K562 (cell line): ENCODE measurements at regions not wholly inside any gene's neighbourhood (a gene's known extent, or its start where the extent isn't known, plus 50 kb on each side); places are given as distances from the start of the nearest gene placed in this dataset.

Experiments used
- GTF2F1 ChIP-seq: IDR thresholded peaks from 2 replicates; pipeline ENCODE4 v1.6.1; 2011; ENCODE audit warnings: low read depth, low read length, improper control_type of control experiment
- RBM17 ChIP-seq: fragments of 200-400 bp; formaldehyde crosslinking; IDR thresholded peaks from 2 replicates; pipeline ENCODE4 v1.6.1; 2017; ENCODE audit warnings: low read depth, mild to moderate bottlenecking, low read length, borderline replicate concordance
- RBM25 ChIP-seq: fragments of 200-400 bp; formaldehyde crosslinking; IDR thresholded peaks from 2 replicates; pipeline ENCODE4 v1.6.1; 2018; ENCODE audit warnings: low read length, low read depth, moderate library complexity; ENCODE audit not compliant: severe bottlenecking
- SOX6 ChIP-seq: fragments of 450-650 bp; IDR thresholded peaks from 2 replicates; pipeline ENCODE4 v1.6.1; 2014; ENCODE audit warnings: mild to moderate bottlenecking
- SRSF7 ChIP-seq: fragments of 200-400 bp; formaldehyde crosslinking; optimal IDR thresholded peaks from 2 replicates; pipeline ENCODE3; 2017; ENCODE audit warnings: mild to moderate bottlenecking, low read depth, low read length
- TBL1XR1 ChIP-seq, 2 experiments: IDR thresholded peaks; 2 replicates each; pipeline ENCODE4 v1.6.1; 2012; ENCODE audit warnings: improper control_type of control experiment in 2 of 2, low read length in 2 of 2, mild to moderate bottlenecking in 1 of 2
- ZNF24 ChIP-seq: fragments of 450-650 bp; IDR thresholded peaks from 2 replicates; pipeline ENCODE4 v1.6.1; 2016
- ZNF436 ChIP-seq: fragments of 250-450, 450-650 bp; sonication (Bioruptor Pico); formaldehyde crosslinking; IDR thresholded peaks from 2 replicates; pipeline ENCODE4 v1.7.0; 2020; ENCODE audit warnings: mild to moderate bottlenecking
- TF ChIP-seq, protein P1 (sequence below), 2 experiments: IDR thresholded peaks in 1 of 2; conservative IDR thresholded peaks in 1 of 2; 2 replicates each; pipeline ENCODE4 v1.6.1; 2016; ENCODE audit warnings: low read depth in 2 of 2, mild to moderate bottlenecking in 1 of 2, missing compliant biosample characterization in 1 of 2, missing genetic modification characterization in 1 of 2, moderate library complexity in 1 of 2
- TF ChIP-seq, protein P2 (sequence below): sonication (generic); formaldehyde crosslinking; IDR thresholded peaks from 2 replicates; pipeline ENCODE4 v1.9.0; 2022; ENCODE audit warnings: mild to moderate bottlenecking, missing genetic modification reagents
- TF ChIP-seq, protein P3 (sequence below): fragments of 450-650 bp; IDR thresholded peaks from 2 replicates; pipeline ENCODE4 v1.6.1; 2017; ENCODE audit warnings: mild to moderate bottlenecking, moderate library complexity
- TF ChIP-seq, protein P4 (sequence below): fragments of 250-450 bp; sonication (Bioruptor Pico); IDR thresholded peaks from 2 replicates; pipeline ENCODE4 v1.8.0; 2022; ENCODE audit warnings: moderate library complexity, mild to moderate bottlenecking, inconsistent platforms

DNA sequence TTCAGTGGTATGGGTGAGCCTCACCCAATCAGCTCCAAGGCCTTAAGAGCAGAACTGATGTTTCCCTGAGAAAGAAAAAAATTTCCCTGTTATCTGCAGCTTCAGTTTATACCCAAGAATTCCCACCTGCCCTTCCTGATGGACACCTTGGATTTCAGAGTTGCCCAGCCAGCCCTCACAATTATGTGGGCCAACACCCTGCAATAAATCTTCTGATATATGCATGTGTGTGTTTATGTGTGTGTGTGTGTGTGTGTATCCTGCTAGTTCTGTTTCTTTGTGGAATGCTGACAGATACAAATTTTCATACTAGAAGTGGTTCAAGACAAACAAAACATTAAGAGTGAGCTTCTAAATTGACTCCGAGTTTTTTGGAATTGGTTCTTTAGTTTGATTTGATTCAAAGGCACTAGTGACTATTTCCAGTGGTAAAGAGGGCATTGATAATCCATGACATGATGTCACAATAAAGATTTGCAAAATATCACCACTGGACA, 246.6 kb upstream of the BTBD3 start (continued):
- TF ChIP-seq, protein P1, sequence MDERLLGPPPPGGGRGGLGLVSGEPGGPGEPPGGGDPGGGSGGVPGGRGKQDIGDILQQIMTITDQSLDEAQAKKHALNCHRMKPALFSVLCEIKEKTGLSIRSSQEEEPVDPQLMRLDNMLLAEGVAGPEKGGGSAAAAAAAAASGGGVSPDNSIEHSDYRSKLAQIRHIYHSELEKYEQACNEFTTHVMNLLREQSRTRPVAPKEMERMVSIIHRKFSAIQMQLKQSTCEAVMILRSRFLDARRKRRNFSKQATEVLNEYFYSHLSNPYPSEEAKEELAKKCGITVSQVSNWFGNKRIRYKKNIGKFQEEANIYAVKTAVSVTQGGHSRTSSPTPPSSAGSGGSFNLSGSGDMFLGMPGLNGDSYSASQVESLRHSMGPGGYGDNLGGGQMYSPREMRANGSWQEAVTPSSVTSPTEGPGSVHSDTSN (CRISPR knock-in tag; IDR thresholded peaks at IDR 0.05; ENCODE audit: low read depth) = no peak
- TF ChIP-seq, protein P1 (tag; conservative IDR thresholded peaks at IDR 0.05; ENCODE audit: low read depth) = no peak
- no peak for TF ChIP-seq RBM17
- TF ChIP-seq, protein P2, sequence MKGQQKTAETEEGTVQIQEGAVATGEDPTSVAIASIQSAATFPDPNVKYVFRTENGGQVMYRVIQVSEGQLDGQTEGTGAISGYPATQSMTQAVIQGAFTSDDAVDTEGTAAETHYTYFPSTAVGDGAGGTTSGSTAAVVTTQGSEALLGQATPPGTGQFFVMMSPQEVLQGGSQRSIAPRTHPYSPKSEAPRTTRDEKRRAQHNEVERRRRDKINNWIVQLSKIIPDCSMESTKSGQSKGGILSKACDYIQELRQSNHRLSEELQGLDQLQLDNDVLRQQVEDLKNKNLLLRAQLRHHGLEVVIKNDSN (CRISPR knock-in tag) = no peak
- no peak for TF ChIP-seq TBL1XR1 (IDR thresholded peaks at IDR 0.05; ENCODE audit: low read length in 2 of 2)
- no peak for TF ChIP-seq ZNF24
- TF ChIP-seq, protein P3, sequence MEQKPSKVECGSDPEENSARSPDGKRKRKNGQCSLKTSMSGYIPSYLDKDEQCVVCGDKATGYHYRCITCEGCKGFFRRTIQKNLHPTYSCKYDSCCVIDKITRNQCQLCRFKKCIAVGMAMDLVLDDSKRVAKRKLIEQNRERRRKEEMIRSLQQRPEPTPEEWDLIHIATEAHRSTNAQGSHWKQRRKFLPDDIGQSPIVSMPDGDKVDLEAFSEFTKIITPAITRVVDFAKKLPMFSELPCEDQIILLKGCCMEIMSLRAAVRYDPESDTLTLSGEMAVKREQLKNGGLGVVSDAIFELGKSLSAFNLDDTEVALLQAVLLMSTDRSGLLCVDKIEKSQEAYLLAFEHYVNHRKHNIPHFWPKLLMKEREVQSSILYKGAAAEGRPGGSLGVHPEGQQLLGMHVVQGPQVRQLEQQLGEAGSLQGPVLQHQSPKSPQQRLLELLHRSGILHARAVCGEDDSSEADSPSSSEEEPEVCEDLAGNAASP = no peak
- TF ChIP-seq ZNF436 = no peak
- TF ChIP-seq SRSF7 = no peak
- TF ChIP-seq, protein P4, sequence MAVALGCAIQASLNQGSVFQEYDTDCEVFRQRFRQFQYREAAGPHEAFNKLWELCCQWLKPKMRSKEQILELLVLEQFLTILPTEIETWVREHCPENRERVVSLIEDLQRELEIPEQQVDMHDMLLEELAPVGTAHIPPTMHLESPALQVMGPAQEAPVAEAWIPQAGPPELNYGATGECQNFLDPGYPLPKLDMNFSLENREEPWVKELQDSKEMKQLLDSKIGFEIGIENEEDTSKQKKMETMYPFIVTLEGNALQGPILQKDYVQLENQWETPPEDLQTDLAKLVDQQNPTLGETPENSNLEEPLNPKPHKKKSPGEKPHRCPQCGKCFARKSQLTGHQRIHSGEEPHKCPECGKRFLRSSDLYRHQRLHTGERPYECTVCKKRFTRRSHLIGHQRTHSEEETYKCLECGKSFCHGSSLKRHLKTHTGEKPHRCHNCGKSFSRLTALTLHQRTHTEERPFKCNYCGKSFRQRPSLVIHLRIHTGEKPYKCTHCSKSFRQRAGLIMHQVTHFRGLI = no peak
- no peak for TF ChIP-seq RBM25
- TF ChIP-seq GTF2F1 = no peak
- no peak for TF ChIP-seq SOX6
